KMS-11 (cell line): ENCODE measurements at regions not wholly inside any gene's neighbourhood (a gene's known extent, or its start where the extent isn't known, plus 50 kb on each side); places are given as distances from the start of the nearest gene placed in this dataset.

Experiments used
- H2AFZ ChIP-seq: fragments of 200-600 bp; sonication (generic); 2 replicates; pipeline ENCODE4 v1.6.1; 2016; ENCODE audit warnings: antibody characterized with exemption, mixed run types, low read depth
- H3K27ac ChIP-seq: fragments of 200-600 bp; sonication (generic); 2 replicates; pipeline ENCODE4 v1.6.1; 2016; ENCODE audit warnings: mild to moderate bottlenecking, mixed run types
- H3K27me3 ChIP-seq: fragments of 200-600 bp; sonication (generic); 2 replicates; pipeline ENCODE4 v1.6.1; 2017; ENCODE audit warnings: mild to moderate bottlenecking, low read depth, mixed run types, moderate library complexity; ENCODE audit not compliant: insufficient read depth
- H3K36me3 ChIP-seq: fragments of 200-600 bp; sonication (generic); 2 replicates; pipeline ENCODE4 v1.6.1; 2017; ENCODE audit warnings: mild to moderate bottlenecking, mixed run types; ENCODE audit not compliant: insufficient read depth
- H3K4me1 ChIP-seq: fragments of 200-600 bp; sonication (generic); 2 replicates; pipeline ENCODE4 v1.6.1; 2016; ENCODE audit warnings: mild to moderate bottlenecking, low read depth, mixed run types; ENCODE audit not compliant: poor library complexity, severe bottlenecking
- H3K4me2 ChIP-seq: fragments of 200-600 bp; sonication (generic); 2 replicates; pipeline ENCODE4 v1.7.0; 2016; ENCODE audit warnings: mild to moderate bottlenecking, mixed run types
- H3K4me3 ChIP-seq: fragments of 200-600 bp; sonication (generic); IDR thresholded peaks from 2 replicates; pipeline ENCODE4 v1.6.1; 2017; ENCODE audit warnings: low read depth, low read length, mixed read lengths; ENCODE audit not compliant: insufficient read depth
- H3K79me2 ChIP-seq: fragments of 200-600 bp; sonication (generic); 2 replicates; pipeline ENCODE4 v1.6.1; 2016; ENCODE audit warnings: low read depth, mixed run types; ENCODE audit not compliant: insufficient read depth
- H3K9ac ChIP-seq: fragments of 200-600 bp; sonication (generic); 2 replicates; pipeline ENCODE4 v1.6.1; 2016; ENCODE audit warnings: mild to moderate bottlenecking, mixed run types
- H4K20me1 ChIP-seq: fragments of 200-600 bp; sonication (generic); 2 replicates; pipeline ENCODE4 v1.6.1; 2016; ENCODE audit warnings: mild to moderate bottlenecking, mixed run types; ENCODE audit not compliant: insufficient read depth
- CTCF ChIP-seq: fragments of 200-600 bp; sonication (generic); conservative IDR thresholded peaks from 2 replicates; pipeline ENCODE4 v1.6.1; 2017; ENCODE audit warnings: low read depth, mild to moderate bottlenecking, antibody characterized with exemption, low read length, moderate library complexity, mixed read lengths

GRCh38 chr3:39592311-39593050, 125.0 kb downstream of the MOBP start:
- no peak for TF ChIP-seq CTCF
- Histone ChIP-seq H3K4me3 (no peak overlapping the region), H4K20me1 (no peaks in the 10 kb centered on the region)

GRCh38 chr3:39593341-39593740, 125.9 kb downstream of the MOBP start:
- H3K79me2 ChIP-seq: no peaks in the 10 kb centered on the region
- no peak overlapping the region for H3K4me2 ChIP-seq
- no peaks in the 10 kb centered on the region for H3K36me3 ChIP-seq
- no peaks in the 10 kb centered on the region for H3K27me3 ChIP-seq
- H3K4me3 ChIP-seq: no peak overlapping the region
- no peak overlapping the region for H3K27ac ChIP-seq
- H2AFZ ChIP-seq: no peak overlapping the region
- no peaks in the 10 kb centered on the region for H3K4me1 ChIP-seq
- no peak overlapping the region for H3K9ac ChIP-seq
- no peak for TF ChIP-seq CTCF
- H4K20me1 ChIP-seq: no peaks in the 10 kb centered on the region

More at GRCh38 chr3:39592311-39593050, 125.0 kb downstream of the MOBP start:
- H3K27ac ChIP-seq: no peak overlapping the region
- H3K9ac ChIP-seq: no peak overlapping the region
- no peaks in the 10 kb centered on the region for H3K27me3 ChIP-seq
- H3K79me2 ChIP-seq: no peaks in the 10 kb centered on the region
- H3K4me1 ChIP-seq: no peaks in the 10 kb centered on the region
- no peak overlapping the region for H2AFZ ChIP-seq
- no peaks in the 10 kb centered on the region for H3K36me3 ChIP-seq
- no peak overlapping the region for H3K4me2 ChIP-seq

GRCh38 chr3:39601241-39601640, 133.8 kb downstream of the MOBP start:
- Histone ChIP-seq H3K9ac (no peak overlapping the region), H3K79me2 (no peaks in the 10 kb centered on the region), H4K20me1 (no peaks in the 10 kb centered on the region), H3K27ac (no peak overlapping the region), H3K4me1 (no peaks in the 10 kb centered on the region), H3K36me3 (no peaks in the 10 kb centered on the region), H3K27me3 (no peaks in the 10 kb centered on the region), H3K4me3 (no peak overlapping the region), H3K4me2 (no peak overlapping the region), H2AFZ (no peak overlapping the region)
- TF ChIP-seq CTCF: no peak

- no peak for TF ChIP-seq CTCF
- no peak overlapping the region for H3K4me2 ChIP-seq
Observed at GRCh38 chr3:39605837-39606236, 138.4 kb downstream of the MOBP start.

More at GRCh38 chr3:39605837-39606236, 138.4 kb downstream of the MOBP start:
- no peaks in the 10 kb centered on the region for H4K20me1 ChIP-seq
- H3K27me3 ChIP-seq: no peaks in the 10 kb centered on the region
- no peak overlapping the region for H2AFZ ChIP-seq
- no peak overlapping the region for H3K27ac ChIP-seq
- H3K36me3 ChIP-seq: no peaks in the 10 kb centered on the region
- H3K4me3 ChIP-seq: no peak overlapping the region
- H3K79me2 ChIP-seq: no peaks in the 10 kb centered on the region
- H3K9ac ChIP-seq: no peak overlapping the region
- H3K4me1 ChIP-seq: no peaks in the 10 kb centered on the region
